PFSK-1 (cell line): ENCODE measurements at regions not wholly inside any gene's neighbourhood (a gene's known extent, or its start where the extent isn't known, plus 50 kb on each side); places are given as distances from the start of the nearest gene placed in this dataset.

Experiments
- FOXP2 ChIP-seq: optimal IDR thresholded peaks from 2 replicates; pipeline ENCODE3; 2011; ENCODE audit warnings: borderline replicate concordance, control low read depth, inconsistent platforms; ENCODE audit not compliant: insufficient read depth; ENCODE audit errors: extremely low read length, extremely low read depth
- POLR2AphosphoS5 ChIP-seq: IDR thresholded peaks from 2 replicates; pipeline ENCODE4 v1.6.1; 2012; ENCODE audit warnings: low read depth, mild to moderate bottlenecking, control low read depth, low read length, moderate library complexity
- REST ChIP-seq, 2 experiments: IDR thresholded peaks; 2 replicates each; pipeline versions ENCODE4 v1.6.1 to v1.8.0; 2011 to 2012; ENCODE audit warnings: low read depth in 2 of 2, low read length in 2 of 2, control low read depth in 1 of 2, inconsistent platforms in 1 of 2, mild to moderate bottlenecking in 1 of 2, moderate library complexity in 1 of 2; ENCODE audit not compliant: insufficient read depth in 1 of 2
- TAF1 ChIP-seq: IDR thresholded peaks from 2 replicates; pipeline ENCODE4 v1.6.1; 2012; ENCODE audit warnings: low read length, control low read depth, borderline replicate concordance; ENCODE audit not compliant: insufficient read depth

GRCh38 chr11:110032259-110032658 is 60.9 kb upstream of the ZC3H12C start:
- TF ChIP-seq POLR2AphosphoS5 (no peak), TAF1 (no peak), FOXP2 (no peak), REST (IDR thresholded peaks at IDR 0.05; ENCODE audit: insufficient read depth in 1 of 2, low read depth in 2 of 2, low read length in 2 of 2) (no peak)
